Lung (tissue), 11 donors: ENCODE measurements at regions not wholly inside any gene's neighbourhood (a gene's known extent, or its start where the extent isn't known, plus 50 kb on each side); places are given as distances from the start of the nearest gene placed in this dataset.

Source experiments
- ATAC-seq: fragments of 200-7000 bp; cut with Tn5 transposase; one replicate; pipeline ENCODE4 v1.9.1; 2020; ENCODE audit warnings: moderate number of reproducible peaks; ENCODE audit not compliant: insufficient read depth, low FRiP score
- DNase-seq, 3 donors: peaks; one replicate each; pipeline ENCODE4 v3.0.0-alpha.2; 2013 to 2017
- H3K27ac ChIP-seq, 2 donors: one replicate each; pipeline ENCODE4 v1.5.1; 2013; ENCODE audit warnings: mild to moderate bottlenecking in 2 of 2, moderate library complexity in 2 of 2, control low read depth in 1 of 2, inconsistent platforms in 1 of 2, low read depth in 1 of 2, low read length in 1 of 2
- H3K27me3 ChIP-seq, 3 donors: one replicate each; pipeline ENCODE4 v1.5.1; 2013; ENCODE audit warnings: low read length in 2 of 3; ENCODE audit not compliant: control insufficient read depth in 3 of 3, insufficient read depth in 3 of 3
- H3K36me3 ChIP-seq, 4 donors: one replicate each; pipeline ENCODE4 v1.5.1; 2013; ENCODE audit warnings: low read length in 4 of 4, mild to moderate bottlenecking in 1 of 4, moderate library complexity in 1 of 4; ENCODE audit not compliant: control insufficient read depth in 4 of 4, insufficient read depth in 4 of 4
- H3K4me1 ChIP-seq, 5 donors: one replicate each; pipeline ENCODE4 v1.5.1; 2013; ENCODE audit warnings: low read length in 5 of 5, mild to moderate bottlenecking in 2 of 5, moderate library complexity in 1 of 5; ENCODE audit not compliant: control insufficient read depth in 5 of 5, insufficient read depth in 5 of 5
- H3K4me3 ChIP-seq: one replicate; pipeline ENCODE4 v1.5.1; 2013; ENCODE audit warnings: mild to moderate bottlenecking, control low read depth, moderate library complexity
- H3K9ac ChIP-seq, 2 donors: one replicate each; pipeline ENCODE4 v1.5.1; 2013; ENCODE audit warnings: low read length in 2 of 2, control low read depth in 1 of 2; ENCODE audit not compliant: insufficient read depth in 1 of 2
- H3K9me3 ChIP-seq, 4 donors: one replicate each; pipeline ENCODE4 v1.5.1; 2013; ENCODE audit warnings: low read length in 3 of 4, mild to moderate bottlenecking in 1 of 4, moderate library complexity in 1 of 4; ENCODE audit not compliant: control insufficient read depth in 4 of 4, insufficient read depth in 3 of 4
- WGBS, 2 donors: extraction: QIAGEN DNeasy Blood & Tissue Kit; methylation state at CpG; one replicate each; pipeline ENCODE4 v1.1.7; 2013; 5-methylcytosine and 5-hydroxymethylcytosine counted together
- TF ChIP-seq, protein P1 (sequence below): IDR thresholded peaks from 2 replicates; pipeline ENCODE4 v1.5.1; 2012; ENCODE audit warnings: mild to moderate bottlenecking; ENCODE audit errors: control extremely low read depth, extremely low read depth
- donor health status: control.
- donor health status: control.
- donor health status: Bipolar disorder and iron deficiency.
- donor health status: healthy.
- donor health status: DM: yes; HTN: yes; CAD: no.

DNA sequence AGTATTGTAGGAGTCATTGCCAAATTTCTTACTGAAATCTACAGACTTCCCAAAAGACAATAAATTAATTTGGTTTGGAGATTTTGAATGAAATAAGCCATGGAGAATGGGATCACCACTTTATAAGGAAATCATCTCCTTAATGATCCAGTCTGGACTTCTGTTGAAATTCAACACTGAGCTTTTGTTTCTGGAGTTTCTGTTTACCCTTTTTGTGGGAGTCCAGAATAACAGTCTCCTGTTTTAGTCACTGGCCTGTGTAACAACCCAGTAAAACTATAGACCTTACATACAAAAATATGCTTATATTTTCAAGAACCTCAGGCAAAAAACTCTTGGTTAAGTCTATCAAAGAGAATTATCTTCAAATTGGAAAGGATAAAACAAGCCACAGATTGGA, 321.7 kb upstream of the PLET1 start:
- H3K4me1 ChIP-seq = peaks cover 0 to 12% (median 0%) of the 10 kb centered on the region in 5 donors
- no peaks in the 10 kb centered on the region for H3K36me3 ChIP-seq
- no peak overlapping the region for H3K4me3 ChIP-seq
- peaks cover 0 to 3% (median 0%) of the 10 kb centered on the region in 3 donors for H3K27me3 ChIP-seq
- no peak for ATAC-seq
- TF ChIP-seq, protein P1, sequence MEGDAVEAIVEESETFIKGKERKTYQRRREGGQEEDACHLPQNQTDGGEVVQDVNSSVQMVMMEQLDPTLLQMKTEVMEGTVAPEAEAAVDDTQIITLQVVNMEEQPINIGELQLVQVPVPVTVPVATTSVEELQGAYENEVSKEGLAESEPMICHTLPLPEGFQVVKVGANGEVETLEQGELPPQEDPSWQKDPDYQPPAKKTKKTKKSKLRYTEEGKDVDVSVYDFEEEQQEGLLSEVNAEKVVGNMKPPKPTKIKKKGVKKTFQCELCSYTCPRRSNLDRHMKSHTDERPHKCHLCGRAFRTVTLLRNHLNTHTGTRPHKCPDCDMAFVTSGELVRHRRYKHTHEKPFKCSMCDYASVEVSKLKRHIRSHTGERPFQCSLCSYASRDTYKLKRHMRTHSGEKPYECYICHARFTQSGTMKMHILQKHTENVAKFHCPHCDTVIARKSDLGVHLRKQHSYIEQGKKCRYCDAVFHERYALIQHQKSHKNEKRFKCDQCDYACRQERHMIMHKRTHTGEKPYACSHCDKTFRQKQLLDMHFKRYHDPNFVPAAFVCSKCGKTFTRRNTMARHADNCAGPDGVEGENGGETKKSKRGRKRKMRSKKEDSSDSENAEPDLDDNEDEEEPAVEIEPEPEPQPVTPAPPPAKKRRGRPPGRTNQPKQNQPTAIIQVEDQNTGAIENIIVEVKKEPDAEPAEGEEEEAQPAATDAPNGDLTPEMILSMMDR = no peak
- H3K27ac ChIP-seq = no peak overlapping the region
- peaks cover 0 to 3% (median 0%) of the 10 kb centered on the region in 4 donors for H3K9me3 ChIP-seq
- no peak overlapping the region for H3K9ac ChIP-seq
- no peak for DNase-seq

DNA sequence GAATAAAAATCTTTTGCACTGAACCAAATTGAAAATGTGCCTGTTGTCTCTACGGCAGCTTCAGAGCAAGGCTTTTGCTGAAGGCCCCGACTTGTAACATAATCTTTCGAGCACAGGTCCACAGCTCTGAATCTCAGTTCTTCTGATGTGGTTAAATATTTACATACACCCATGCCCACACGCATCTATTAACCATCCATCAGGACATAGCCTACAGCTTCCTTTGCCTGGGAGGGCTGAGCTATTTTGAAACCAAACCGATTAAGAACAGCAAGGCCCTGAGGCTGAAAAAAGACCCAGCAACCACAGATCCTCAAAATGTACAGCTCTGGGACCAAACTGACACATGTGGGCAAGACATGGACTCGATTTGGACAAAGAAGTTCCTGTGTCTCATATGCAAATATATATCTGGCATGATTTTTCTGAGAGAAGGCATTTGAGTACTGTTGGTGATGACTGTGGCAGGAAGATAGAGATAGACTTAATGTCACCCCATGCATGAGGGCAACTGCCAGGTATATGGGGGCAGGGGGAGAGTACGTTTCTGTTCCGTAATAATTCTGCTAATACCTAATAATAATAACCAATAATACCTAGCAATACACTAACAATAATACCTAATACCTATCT, 322.7 kb upstream of the PLET1 start:
- H3K4me1 ChIP-seq = peaks cover 0 to 12% (median under 1%) of the 10 kb centered on the region in 5 donors
- H3K27ac ChIP-seq = no peak overlapping the region
- H3K9ac ChIP-seq = no peak overlapping the region
- 71 to 77% methylated on average over 8 of the region's 8 CpGs for WGBS, 2 donors
- H3K4me3 ChIP-seq = no peak overlapping the region
- H3K9me3 ChIP-seq = peaks cover 0 to 3% (median 0%) of the 10 kb centered on the region in 4 donors
- peaks cover 0 to under 1% (median 0%) of the 10 kb centered on the region in 3 donors for H3K27me3 ChIP-seq
- TF ChIP-seq, protein P1 = no peak
- no peaks in the 10 kb centered on the region for H3K36me3 ChIP-seq
- DNase-seq (no peak), ATAC-seq (no peak)

DNA sequence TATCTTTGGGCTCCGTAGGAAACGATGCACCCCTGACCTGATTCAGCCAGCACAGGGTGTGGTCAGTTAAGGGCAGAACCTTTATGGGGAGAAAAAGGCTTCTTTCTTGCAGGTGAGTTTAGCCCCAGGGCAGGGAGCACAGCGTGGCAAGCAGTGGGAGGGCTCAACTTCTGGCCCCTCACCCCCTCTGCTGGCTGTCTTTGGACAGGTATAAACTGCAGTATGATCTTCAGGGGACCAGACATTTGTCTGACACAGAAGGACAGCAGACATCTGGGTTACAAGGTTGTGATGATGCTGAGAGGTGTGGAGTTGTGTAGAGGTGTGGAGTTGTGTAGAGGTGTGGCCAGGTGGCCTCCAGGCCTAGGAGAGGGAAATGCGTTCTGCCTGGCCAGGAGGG, 324.0 kb upstream of the PLET1 start:
- H3K36me3 ChIP-seq = no peaks in the 10 kb centered on the region
- WGBS, 2 donors = 58 to 62% methylated on average over 4 of the region's 4 CpGs
- ATAC-seq (no peak), DNase-seq (peak in 1 of 3 donors; percentile 15)
- no peak overlapping the region for H3K9ac ChIP-seq
- no peak overlapping the region for H3K27ac ChIP-seq
- H3K4me3 ChIP-seq = no peak overlapping the region
- H3K4me1 ChIP-seq = peaks cover 0 to 14% (median 3%) of the 10 kb centered on the region in 5 donors
- TF ChIP-seq, protein P1 = no peak
- peaks cover 0 to 3% (median 0%) of the 10 kb centered on the region in 4 donors for H3K9me3 ChIP-seq
- no peaks in the 10 kb centered on the region for H3K27me3 ChIP-seq

DNA sequence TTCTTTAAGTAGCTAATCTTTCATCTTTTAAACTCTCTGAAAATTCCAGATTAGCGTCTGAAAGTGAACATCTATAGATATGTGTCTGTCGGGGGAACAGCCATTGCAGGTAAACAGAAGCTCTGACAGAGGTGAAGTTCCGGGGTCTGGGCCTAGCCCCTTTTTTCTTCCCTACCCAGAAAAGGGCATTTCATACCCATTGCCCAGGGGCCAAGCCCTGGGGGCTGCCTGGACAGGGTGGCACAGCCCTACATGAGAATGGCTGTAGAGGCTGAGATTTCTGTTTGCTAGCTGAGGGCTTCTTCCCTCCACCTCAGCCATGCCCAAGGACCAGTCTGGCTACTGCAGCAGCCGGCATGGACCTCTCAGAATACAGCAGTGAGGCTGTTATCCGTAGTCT, 327.0 kb upstream of the PLET1 start:
- 59 to 72% methylated on average over 5 of the region's 5 CpGs for WGBS, 2 donors

More for the DNA sequence above, 327.0 kb upstream of the PLET1 start:
- no peak overlapping the region for H3K9ac ChIP-seq
- H3K9me3 ChIP-seq = no peaks in the 10 kb centered on the region
- no peak overlapping the region for H3K27ac ChIP-seq
- no peak for DNase-seq
- H3K4me3 ChIP-seq = no peak overlapping the region
- TF ChIP-seq, protein P1 = no peak
- H3K4me1 ChIP-seq = peaks cover 0 to 14% (median 3%) of the 10 kb centered on the region in 5 donors
- no peaks in the 10 kb centered on the region for H3K36me3 ChIP-seq
- H3K27me3 ChIP-seq = no peaks in the 10 kb centered on the region
- no peak for ATAC-seq
